HG03103 (cell line): ENCODE measurements at regions not wholly inside any gene's neighbourhood (a gene's known extent, or its start where the extent isn't known, plus 50 kb on each side); places are given as distances from the start of the nearest gene placed in this dataset.

Experiments
- ATAC-seq: cut with Tn5 transposase; IDR thresholded peaks from one replicate; pipeline ENCODE4 v1.9.1; 2021; ENCODE audit warnings: low read depth; ENCODE audit not compliant: unreplicated experiment

- no peak for ATAC-seq
Observed at GRCh38 chr14:36047912-36048311, 128.6 kb downstream of the PTCSC3 start.

GRCh38 chr14:36035675-36036074 lies 140.8 kb downstream of the PTCSC3 start:
- ATAC-seq = no peak

GRCh38 chr14:36028665-36029064 lies 147.9 kb downstream of the PTCSC3 start:
- ATAC-seq = no peak

- ATAC-seq = no peak
Observed at GRCh38 chr14:36028218-36028617, 148.3 kb downstream of the PTCSC3 start.

- ATAC-seq = no peak
Observed at GRCh38 chr14:36027354-36027753, 149.2 kb downstream of the PTCSC3 start.

- no peak for ATAC-seq
Observed at GRCh38 chr14:36022765-36023410, 153.6 kb downstream of the PTCSC3 start.

- no peak for ATAC-seq
Observed at GRCh38 chr14:36021591-36022320, 154.8 kb downstream of the PTCSC3 start.

GRCh38 chr14:36021030-36021422 lies 155.5 kb downstream of the PTCSC3 start:
- no peak for ATAC-seq

- ATAC-seq = no peak
Observed at GRCh38 chr14:36020120-36021029, 156.1 kb downstream of the PTCSC3 start.

GRCh38 chr14:36019126-36019525 lies 157.4 kb downstream of the PTCSC3 start:
- ATAC-seq = no peak

- no peak for ATAC-seq
Observed at GRCh38 chr14:36014236-36014635, 162.3 kb downstream of the PTCSC3 start.

- ATAC-seq = no peak
Observed at GRCh38 chr14:36013483-36013882, 163.0 kb downstream of the PTCSC3 start.

GRCh38 chr14:36012621-36013020 lies 163.9 kb downstream of the PTCSC3 start:
- ATAC-seq = no peak

- no peak for ATAC-seq
Observed at GRCh38 chr14:36009643-36010042, 166.9 kb downstream of the PTCSC3 start.

- no peak for ATAC-seq
Observed at GRCh38 chr14:36006623-36007022, 169.9 kb downstream of the PTCSC3 start.

GRCh38 chr14:36005670-36006069 lies 170.9 kb downstream of the PTCSC3 start:
- no peak for ATAC-seq

- no peak for ATAC-seq
Observed at GRCh38 chr14:36001936-36002335, 174.6 kb downstream of the PTCSC3 start.

- no peak for ATAC-seq
Observed at GRCh38 chr14:35999294-35999693, 173.2 kb downstream of the BRMS1L start.

GRCh38 chr14:35998303-35998702 lies 172.2 kb downstream of the BRMS1L start:
- ATAC-seq = no peak

GRCh38 chr14:35993684-35993960 lies 167.5 kb downstream of the BRMS1L start:
- ATAC-seq = no peak
